Fibroblast of lung (primary cell): ENCODE measurements at regions not wholly inside any gene's neighbourhood (a gene's known extent, or its start where the extent isn't known, plus 50 kb on each side); places are given as distances from the start of the nearest gene placed in this dataset.

ENCODE experiments used
- DNase-seq, 2 donors: peaks; one replicate each; pipeline versions ENCODE4 v3.0.0 to v3.0.0-alpha.2; 2010; ENCODE audit warnings: low read depth in 2 of 2
- H2AFZ ChIP-seq: 2 replicates; pipeline ENCODE4 v1.5.1; 2012; ENCODE audit warnings: low read length, control low read depth, inconsistent platforms
- H3K27ac ChIP-seq: 2 replicates; pipeline ENCODE4 v1.5.1; 2011; ENCODE audit warnings: low read length, control low read depth; ENCODE audit not compliant: insufficient read depth
- H3K27me3 ChIP-seq: 2 replicates; pipeline ENCODE4 v1.5.1; 2011; ENCODE audit warnings: mild to moderate bottlenecking, low read length; ENCODE audit not compliant: control insufficient read depth, insufficient read depth
- H3K36me3 ChIP-seq: 2 replicates; pipeline ENCODE4 v1.5.1; 2011; ENCODE audit warnings: low read length; ENCODE audit not compliant: control insufficient read depth, insufficient read depth
- H3K4me1 ChIP-seq: 2 replicates; pipeline ENCODE4 v1.5.1; 2011; ENCODE audit warnings: low read length; ENCODE audit not compliant: control insufficient read depth, insufficient read depth; ENCODE audit errors: extremely low read depth
- H3K4me2 ChIP-seq: 2 replicates; pipeline ENCODE4 v1.5.1; 2011; ENCODE audit warnings: low read length, control low read depth; ENCODE audit not compliant: insufficient read depth; ENCODE audit errors: extremely low read depth
- H3K4me3 ChIP-seq, 4 experiments: fragments of 200-600 bp in 1 of 4; sonication (generic) in 1 of 4; replicated peaks in 1 of 4; 2 replicates each; pipeline ENCODE4 v1.5.1; 2011 to 2016; ENCODE audit warnings: low read length in 4 of 4, low read depth in 3 of 4, mild to moderate bottlenecking in 3 of 4, control low read depth in 2 of 4, inconsistent platforms in 1 of 4, mixed read lengths in 1 of 4; ENCODE audit not compliant: insufficient read depth in 1 of 4; ENCODE audit errors: control extremely low read depth in 1 of 4
- H3K79me2 ChIP-seq: 2 replicates; pipeline ENCODE4 v1.5.1; 2012; ENCODE audit warnings: mild to moderate bottlenecking, low read length, inconsistent platforms; ENCODE audit not compliant: control insufficient read depth, insufficient read depth
- H3K9ac ChIP-seq: 2 replicates; pipeline ENCODE4 v1.5.1; 2011; ENCODE audit warnings: mild to moderate bottlenecking, low read length, control low read depth; ENCODE audit not compliant: insufficient read depth
- H3K9me3 ChIP-seq: 2 replicates; pipeline ENCODE4 v1.5.1; 2012; ENCODE audit warnings: low read depth, low read length; ENCODE audit not compliant: control insufficient read depth, insufficient read depth
- H4K20me1 ChIP-seq: 2 replicates; pipeline ENCODE4 v1.5.1; 2011; ENCODE audit warnings: low read length; ENCODE audit not compliant: control insufficient read depth, insufficient read depth; ENCODE audit errors: extremely low read depth
- CTCF ChIP-seq, 2 donors: IDR thresholded peaks in 1 of 2; conservative IDR thresholded peaks in 1 of 2; 1 replicate in 1 of 2; 2 replicates in 1 of 2; pipeline ENCODE4 v1.5.1; 2011 to 2012; ENCODE audit warnings: low read length in 2 of 2, control low read depth in 1 of 2, inconsistent platforms in 1 of 2, low read depth in 1 of 2, mild to moderate bottlenecking in 1 of 2
- EZH2 ChIP-seq: IDR thresholded peaks from 2 replicates; pipeline ENCODE4 v1.5.1; 2012; ENCODE audit warnings: low read length, control low read depth, mild to moderate bottlenecking; ENCODE audit errors: missing control alignments

GRCh38 chr3:59316688-59317275 is 267.0 kb upstream of the CFAP20DC start:
- Histone ChIP-seq H3K27ac (no peak overlapping the region), H3K4me2 (no peak overlapping the region), H3K4me3 (no peak overlapping the region), H3K9me3 (no peaks in the 10 kb centered on the region), H3K79me2 (no peaks in the 10 kb centered on the region), H4K20me1 (no peaks in the 10 kb centered on the region), H3K27me3 (no peaks in the 10 kb centered on the region), H3K36me3 (no peaks in the 10 kb centered on the region), H3K9ac (no peak overlapping the region), H2AFZ (no peak overlapping the region), H3K4me1 (no peaks in the 10 kb centered on the region)
- TF ChIP-seq EZH2 (no peak), CTCF (conservative IDR thresholded peaks at IDR 0.05 in 1 of 2, IDR thresholded peaks at IDR 0.05 in 1 of 2; ENCODE audit: low read depth in 1 of 2, low read length in 2 of 2) (no peak)
- no peak for DNase-seq

DNA sequence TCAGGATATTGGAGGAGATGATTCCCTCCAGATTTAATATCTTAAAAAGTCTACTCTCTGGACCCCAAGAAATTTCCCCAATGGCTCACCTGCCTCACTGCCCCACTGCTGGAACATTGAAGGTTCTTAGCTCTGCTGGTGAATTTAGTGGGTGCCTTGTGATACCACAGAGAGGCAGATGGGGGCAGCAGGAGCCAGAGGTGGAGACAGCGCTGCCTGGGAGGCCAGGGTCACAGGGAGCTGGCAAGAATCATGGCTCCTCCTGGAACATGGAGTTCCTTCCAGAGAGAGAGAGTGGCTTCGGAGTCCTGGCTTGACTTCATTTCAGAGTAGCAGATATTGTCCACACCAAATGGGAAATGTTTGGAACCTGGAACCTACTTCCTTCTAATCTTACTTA is 263.5 kb upstream of the CFAP20DC start:
- H3K27ac ChIP-seq, result no peak overlapping the region
- no peaks in the 10 kb centered on the region for H4K20me1 ChIP-seq
- no peaks in the 10 kb centered on the region for H3K79me2 ChIP-seq
- H2AFZ ChIP-seq, result no peak overlapping the region
- no peak overlapping the region for H3K4me3 ChIP-seq
- TF ChIP-seq EZH2, result no peak
- TF ChIP-seq CTCF (conservative IDR thresholded peaks at IDR 0.05 in 1 of 2, IDR thresholded peaks at IDR 0.05 in 1 of 2; ENCODE audit: low read depth in 1 of 2, low read length in 2 of 2), result peak; percentile 34 to 56
- DNase-seq, result peak in 1 of 2 donors; percentile 40
- no peak overlapping the region for H3K9ac ChIP-seq
- no peaks in the 10 kb centered on the region for H3K9me3 ChIP-seq
- H3K4me1 ChIP-seq, result no peaks in the 10 kb centered on the region
- no peak overlapping the region for H3K4me2 ChIP-seq
- H3K36me3 ChIP-seq, result no peaks in the 10 kb centered on the region
- no peaks in the 10 kb centered on the region for H3K27me3 ChIP-seq

DNA sequence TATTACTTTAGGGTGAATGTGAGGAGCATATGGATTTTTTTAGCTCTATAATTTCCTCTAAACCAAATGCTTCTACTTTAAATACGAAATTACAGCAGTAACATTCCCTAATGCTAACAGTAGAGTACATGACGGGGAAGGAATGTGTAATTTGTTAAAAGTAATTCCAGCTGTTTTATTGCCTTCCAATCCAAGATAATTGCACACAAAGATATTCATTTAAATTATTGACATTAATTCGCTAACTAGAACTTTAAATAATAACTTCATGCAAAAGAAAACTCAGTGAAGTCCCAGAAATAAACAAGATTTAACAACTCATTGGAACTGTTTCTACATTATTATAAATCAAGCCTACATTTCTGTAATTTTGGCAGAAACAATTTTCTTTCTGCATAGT is 261.4 kb upstream of the CFAP20DC start:
- H2AFZ ChIP-seq, result no peak overlapping the region

More for the DNA sequence above, 261.4 kb upstream of the CFAP20DC start:
- Histone ChIP-seq H3K9me3 (no peaks in the 10 kb centered on the region), H3K4me1 (no peaks in the 10 kb centered on the region), H3K4me3 (no peak overlapping the region), H3K9ac (no peak overlapping the region), H3K79me2 (no peaks in the 10 kb centered on the region), H3K4me2 (no peak overlapping the region), H3K27ac (no peak overlapping the region), H4K20me1 (no peaks in the 10 kb centered on the region), H3K27me3 (no peaks in the 10 kb centered on the region), H3K36me3 (no peaks in the 10 kb centered on the region)
- no peak for DNase-seq
- TF ChIP-seq CTCF (conservative IDR thresholded peaks at IDR 0.05 in 1 of 2, IDR thresholded peaks at IDR 0.05 in 1 of 2; ENCODE audit: low read depth in 1 of 2, low read length in 2 of 2) (no peak), EZH2 (no peak)
